K562 (cell line): ENCODE measurements at regions not wholly inside any gene's neighbourhood (a gene's known extent, or its start where the extent isn't known, plus 50 kb on each side); places are given as distances from the start of the nearest gene placed in this dataset.

ENCODE experiments used
- ATF3 ChIP-seq, 2 experiments: fragments of 450-650 bp in 1 of 2; sonication (generic) in 1 of 2; formaldehyde crosslinking in 1 of 2; IDR thresholded peaks in 1 of 2; conservative IDR thresholded peaks in 1 of 2; 2 replicates each; pipeline versions ENCODE4 v1.6.1 to v1.8.1; 2016 to 2023; ENCODE audit warnings: mild to moderate bottlenecking in 2 of 2, moderate library complexity in 2 of 2, inconsistent platforms in 1 of 2, missing genetic modification reagents in 1 of 2
- CHD1 ChIP-seq: fragments of 200-600 bp; sonication (generic); IDR thresholded peaks from one replicate; pipeline ENCODE4 v1.6.1; 2012; ENCODE audit warnings: mild to moderate bottlenecking, moderate library complexity, low read length, inconsistent platforms
- CTCF ChIP-seq, 3 experiments: IDR thresholded peaks in 2 of 3; conservative IDR thresholded peaks in 1 of 3; 2 replicates each; pipeline ENCODE4 v1.5.1; 2011 to 2012; ENCODE audit warnings: low read length in 3 of 3, mild to moderate bottlenecking in 3 of 3, control low read depth in 2 of 3, improper control_type of control experiment in 1 of 3, inconsistent platforms in 1 of 3, low read depth in 1 of 3, mixed read lengths in 1 of 3, moderate library complexity in 1 of 3; ENCODE audit not compliant: insufficient read depth in 2 of 3
- DPF2 ChIP-seq: fragments of 450-650 bp; IDR thresholded peaks from 2 replicates; pipeline ENCODE4 v1.6.1; 2016
- EZH2 ChIP-seq: IDR thresholded peaks from 2 replicates; pipeline ENCODE4 v1.6.1; 2012; ENCODE audit warnings: low read depth, mild to moderate bottlenecking, inconsistent platforms, low read length, borderline replicate concordance
- HSF4 ChIP-seq: fragments of 250-450 bp; sonication (Bioruptor Pico); IDR thresholded peaks from 2 replicates; pipeline ENCODE4 v2.1.2; 2022; ENCODE audit warnings: mild to moderate bottlenecking, moderate library complexity, borderline replicate concordance
- KDM1A ChIP-seq, 2 experiments: fragments of 450-650 bp; IDR thresholded peaks; 2 replicates each; pipeline ENCODE4 v1.6.1; 2016; ENCODE audit warnings: mild to moderate bottlenecking in 2 of 2
- NR2F6 ChIP-seq: fragments of 450-650 bp; formaldehyde crosslinking; IDR thresholded peaks from 2 replicates; pipeline ENCODE4 v1.4.0; 2020; ENCODE audit warnings: mild to moderate bottlenecking
- POLR2A ChIP-seq: fragments of 450-650 bp; conservative IDR thresholded peaks from 2 replicates; pipeline ENCODE4 v1.6.1; 2016
- RCOR1 ChIP-seq, 2 experiments: IDR thresholded peaks; 2 replicates each; pipeline ENCODE4 v1.6.1; 2012; ENCODE audit warnings: low read depth in 2 of 2, low read length in 2 of 2, borderline replicate concordance in 1 of 2, improper control_type of control experiment in 1 of 2
- SPI1 ChIP-seq: IDR thresholded peaks from 2 replicates; pipeline ENCODE4 v1.6.1; 2011; ENCODE audit warnings: low read depth, low read length, control low read depth, borderline replicate concordance
- TAL1 ChIP-seq: fragments of 450-650 bp; IDR thresholded peaks from 2 replicates; pipeline ENCODE4 v1.6.1; 2016; ENCODE audit warnings: mild to moderate bottlenecking
- ZFX ChIP-seq: sonication (generic); formaldehyde crosslinking; IDR thresholded peaks from 2 replicates; pipeline ENCODE4 v1.8.0; 2022; ENCODE audit warnings: mild to moderate bottlenecking, missing genetic modification reagents, moderate library complexity
- TF ChIP-seq, protein P1 (sequence below): fragments of 200-800 bp; sonication (Bioruptor generic); IDR thresholded peaks from 2 replicates; pipeline ENCODE4 v1.6.1; 2017; ENCODE audit warnings: missing genetic modification characterization, missing compliant biosample characterization

DNA sequence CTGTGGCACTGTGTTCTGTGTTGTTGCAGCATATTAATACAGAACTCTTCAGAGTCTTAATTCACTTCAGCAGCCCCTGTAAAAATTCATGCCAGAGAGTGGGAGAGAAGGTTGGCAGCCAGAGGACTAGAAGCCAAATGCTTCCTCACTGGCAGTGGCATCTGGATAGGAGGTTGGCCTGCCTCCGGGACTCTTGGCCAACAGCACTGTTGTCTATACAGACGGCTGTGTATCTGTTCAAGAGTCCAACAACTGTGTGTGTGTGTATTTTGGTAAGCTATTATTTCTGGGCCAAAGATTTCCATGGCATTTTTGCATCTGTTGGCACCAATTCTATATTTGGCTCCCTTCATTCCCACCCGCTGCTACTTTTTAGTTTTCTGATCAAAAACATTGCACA, 156.0 kb upstream of the SOX2 start:
- TF ChIP-seq ATF3 (IDR thresholded peaks at IDR 0.05): no peak
- TF ChIP-seq ATF3 (CRISPR knock-in tag; conservative IDR thresholded peaks at IDR 0.05): no peak
- no peak for TF ChIP-seq DPF2
- TF ChIP-seq KDM1A (IDR thresholded peaks at IDR 0.05): no peak
- TF ChIP-seq RCOR1 (IDR thresholded peaks at IDR 0.05; ENCODE audit: borderline replicate concordance in 1 of 2, low read depth in 2 of 2, low read length in 2 of 2): no peak
- TF ChIP-seq ZFX (CRISPR knock-in tag): no peak
- no peak for TF ChIP-seq TAL1
- TF ChIP-seq POLR2A: no peak
- no peak for TF ChIP-seq NR2F6 (CRISPR knock-in tag)
- TF ChIP-seq, protein P1, sequence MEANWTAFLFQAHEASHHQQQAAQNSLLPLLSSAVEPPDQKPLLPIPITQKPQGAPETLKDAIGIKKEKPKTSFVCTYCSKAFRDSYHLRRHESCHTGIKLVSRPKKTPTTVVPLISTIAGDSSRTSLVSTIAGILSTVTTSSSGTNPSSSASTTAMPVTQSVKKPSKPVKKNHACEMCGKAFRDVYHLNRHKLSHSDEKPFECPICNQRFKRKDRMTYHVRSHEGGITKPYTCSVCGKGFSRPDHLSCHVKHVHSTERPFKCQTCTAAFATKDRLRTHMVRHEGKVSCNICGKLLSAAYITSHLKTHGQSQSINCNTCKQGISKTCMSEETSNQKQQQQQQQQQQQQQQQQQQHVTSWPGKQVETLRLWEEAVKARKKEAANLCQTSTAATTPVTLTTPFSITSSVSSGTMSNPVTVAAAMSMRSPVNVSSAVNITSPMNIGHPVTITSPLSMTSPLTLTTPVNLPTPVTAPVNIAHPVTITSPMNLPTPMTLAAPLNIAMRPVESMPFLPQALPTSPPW (CRISPR knock-in tag): no peak
- no peak for TF ChIP-seq CHD1
- no peak for TF ChIP-seq HSF4 (CRISPR knock-in tag)
- no peak for TF ChIP-seq SPI1
- TF ChIP-seq CTCF (IDR thresholded peaks at IDR 0.05 in 2 of 3, conservative IDR thresholded peaks at IDR 0.05 in 1 of 3; ENCODE audit: insufficient read depth in 2 of 3, low read depth in 1 of 3, low read length in 3 of 3): no peak
- TF ChIP-seq EZH2: no peak
